Activated T-helper 9 cell treated with anti-CD3 and anti-CD28 coated beads, Interleukin-2, amount 50 U/mL, for 16 hours (primary cell): ENCODE measurements at regions not wholly inside any gene's neighbourhood (a gene's known extent, or its start where the extent isn't known, plus 50 kb on each side); places are given as distances from the start of the nearest gene placed in this dataset.
"Not testable (repeated sequence)": the region's sequence is repeated elsewhere in the genome, so short reads cannot be mapped to it uniquely, and the experiment has no call there.

Experiments
- DNase-seq: peaks from one replicate; pipeline ENCODE4 v3.0.0-alpha.2; 2020; ENCODE audit warnings: low read depth

DNA sequence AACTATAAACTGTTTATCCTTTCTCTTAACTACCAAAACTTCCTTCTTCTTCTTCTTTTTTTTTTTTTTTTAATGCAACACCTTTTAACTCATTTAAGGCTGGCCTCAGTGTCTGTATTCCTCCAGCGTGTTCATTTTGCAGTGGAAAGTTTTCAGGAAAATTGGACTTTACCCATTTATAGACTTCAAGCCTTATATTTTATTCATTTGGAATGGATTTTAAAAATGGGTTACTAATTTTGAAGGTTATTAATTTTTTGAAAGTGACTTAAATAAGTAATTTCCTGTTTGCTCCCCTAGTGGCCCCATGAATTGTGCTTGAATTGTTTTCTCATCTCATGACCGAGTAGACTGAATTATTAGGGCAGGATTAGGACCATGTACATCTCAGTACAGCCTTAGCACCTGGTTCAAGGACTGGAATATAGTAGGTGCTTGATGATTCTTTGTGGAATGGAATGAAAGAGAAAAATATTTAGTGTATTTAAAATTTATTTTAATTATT lies 282.7 kb downstream of the ANKRD50 start:
- no peak for DNase-seq

DNA sequence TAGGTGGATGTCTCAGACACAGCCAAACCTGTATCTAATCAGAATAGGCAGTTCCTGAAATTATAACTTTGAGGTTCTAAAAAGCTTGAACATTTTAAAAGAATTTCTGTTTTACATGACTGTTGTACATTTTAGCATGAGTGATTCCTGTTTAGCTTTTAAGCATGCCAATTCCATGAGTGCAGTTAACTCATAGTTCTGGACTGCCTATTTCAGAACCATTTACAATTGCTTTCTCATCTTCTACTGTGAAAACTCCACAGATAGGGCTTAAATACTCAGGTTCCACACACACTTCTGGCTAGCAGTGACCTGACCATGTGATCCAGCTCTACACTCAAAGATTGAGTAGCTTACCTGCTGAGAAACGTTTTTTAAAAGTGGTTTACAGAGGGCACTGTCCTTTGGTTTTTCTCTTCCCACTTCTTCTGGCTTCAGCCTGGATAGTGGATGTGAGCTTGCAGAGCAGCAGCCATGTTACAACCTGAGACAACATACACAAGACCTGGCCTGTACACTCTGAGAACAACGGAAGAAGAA lies 280.8 kb downstream of the ANKRD50 start:
- no peak for DNase-seq

DNA sequence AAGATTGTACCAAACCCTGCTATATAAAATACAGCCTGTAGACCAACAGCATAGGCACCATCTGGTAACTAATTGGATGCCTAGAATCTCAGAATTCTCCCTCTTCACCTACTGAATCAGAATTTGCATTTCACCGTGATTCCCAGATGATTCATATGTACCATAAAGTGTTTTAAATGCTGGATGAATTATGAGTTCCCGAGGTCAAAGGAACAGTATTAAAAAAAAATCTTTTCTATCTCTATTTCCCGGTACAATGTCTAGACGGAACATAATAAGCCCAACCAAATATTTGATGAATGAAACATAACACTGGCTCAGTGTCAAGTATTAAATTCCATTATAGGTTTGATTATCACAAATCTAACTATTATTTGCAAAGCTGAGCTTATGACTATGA lies 280.0 kb downstream of the ANKRD50 start:
- DNase-seq: no peak

DNA sequence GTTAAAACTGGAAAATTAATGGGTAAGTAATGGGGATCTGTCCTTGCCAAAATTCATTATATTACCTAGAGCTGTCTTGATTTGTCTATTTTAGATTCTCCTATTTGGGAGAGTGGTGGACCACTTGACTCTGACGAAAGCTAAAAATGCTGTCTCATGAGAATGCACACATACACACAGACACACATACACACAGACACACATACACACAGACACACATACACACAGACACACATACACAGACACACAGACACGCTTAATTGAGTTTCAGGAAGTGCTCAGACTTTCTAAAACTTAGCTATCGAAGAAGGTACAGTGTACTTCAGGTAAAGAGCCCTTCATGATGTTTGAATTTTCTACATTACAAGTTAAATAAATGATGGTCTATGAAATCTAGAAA lies 279.5 kb downstream of the ANKRD50 start:
- no peak for DNase-seq

DNA sequence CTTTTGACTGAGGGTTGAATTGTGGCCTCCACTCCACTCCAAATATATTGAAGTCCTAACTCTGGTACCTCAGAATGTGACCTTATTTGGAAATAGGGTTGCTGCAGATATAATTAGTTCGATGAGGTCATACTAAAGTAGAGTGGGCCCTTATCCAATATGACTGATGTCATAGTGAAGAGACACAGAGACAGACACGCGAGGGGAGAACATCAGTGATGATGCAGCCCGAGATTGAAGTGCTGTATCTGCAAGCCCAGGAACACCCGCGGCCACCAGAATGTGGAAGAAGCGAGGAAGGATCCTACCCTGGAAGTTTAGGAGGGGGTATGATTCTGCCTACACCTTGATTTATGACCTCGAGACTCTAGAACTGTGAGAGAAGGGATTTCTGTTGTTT lies 279.0 kb downstream of the ANKRD50 start:
- no peak for DNase-seq

DNA sequence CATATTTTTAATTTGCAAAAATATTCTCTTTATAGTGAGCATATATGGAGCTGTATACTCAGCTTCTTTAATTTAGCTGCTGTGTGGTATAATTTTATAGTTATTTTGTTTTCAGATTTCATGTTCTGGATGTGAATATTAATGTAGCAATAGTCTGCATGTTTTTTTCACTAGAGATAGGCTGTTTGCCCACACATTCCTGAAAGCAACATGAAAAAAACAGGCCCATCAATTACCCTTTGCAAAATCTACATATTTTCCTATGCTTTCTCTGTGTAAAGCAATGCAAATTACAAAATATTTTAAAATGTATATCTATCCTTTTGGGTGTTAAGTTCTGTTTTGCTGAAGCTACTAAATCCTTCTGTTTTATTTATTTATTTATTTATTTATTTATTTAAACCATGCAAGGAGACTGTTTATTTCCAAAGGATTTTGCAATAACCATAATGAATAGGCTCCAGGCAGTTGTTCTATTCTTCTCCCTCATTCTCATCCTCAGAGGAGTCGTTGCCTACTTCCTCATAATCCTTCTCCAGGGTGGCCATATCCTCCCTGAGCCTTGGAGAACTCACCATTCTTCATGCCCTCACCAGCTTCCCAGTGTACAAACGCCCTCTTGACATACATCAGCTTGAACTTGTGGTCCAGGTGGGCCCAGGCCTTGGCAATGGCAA lies 277.1 kb downstream of the ANKRD50 start:
- DNase-seq: no peak

DNA sequence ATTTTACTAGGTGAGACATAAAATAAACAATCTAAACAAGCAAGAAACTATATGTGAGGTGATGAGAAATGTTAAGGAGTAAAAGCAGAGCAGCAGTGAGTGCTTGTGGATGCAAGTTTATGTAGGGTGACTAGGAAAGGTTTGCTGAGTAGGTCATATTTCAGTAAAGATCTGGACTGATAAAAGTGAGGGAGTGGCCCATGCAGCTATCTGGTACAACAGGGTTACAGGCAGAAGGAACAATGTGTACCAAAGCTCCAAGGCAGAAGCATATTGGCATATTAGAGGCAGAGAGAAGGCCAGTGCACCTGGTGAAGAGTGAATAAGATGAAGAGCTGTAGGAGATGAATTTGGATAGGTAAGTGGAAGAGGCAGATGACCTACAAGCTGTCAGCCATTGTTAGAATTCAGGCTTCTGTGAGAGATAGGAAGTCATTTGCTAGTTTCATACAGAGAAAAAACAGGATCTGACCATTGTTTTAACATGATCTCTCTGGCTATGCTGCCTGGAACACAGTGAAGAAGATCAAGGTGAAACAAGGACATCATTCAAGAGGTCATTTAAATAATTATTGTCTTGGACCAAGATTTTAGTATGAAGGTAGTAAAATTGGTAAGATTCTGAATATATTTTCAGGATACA lies 274.6 kb downstream of the ANKRD50 start:
- no peak for DNase-seq

DNA sequence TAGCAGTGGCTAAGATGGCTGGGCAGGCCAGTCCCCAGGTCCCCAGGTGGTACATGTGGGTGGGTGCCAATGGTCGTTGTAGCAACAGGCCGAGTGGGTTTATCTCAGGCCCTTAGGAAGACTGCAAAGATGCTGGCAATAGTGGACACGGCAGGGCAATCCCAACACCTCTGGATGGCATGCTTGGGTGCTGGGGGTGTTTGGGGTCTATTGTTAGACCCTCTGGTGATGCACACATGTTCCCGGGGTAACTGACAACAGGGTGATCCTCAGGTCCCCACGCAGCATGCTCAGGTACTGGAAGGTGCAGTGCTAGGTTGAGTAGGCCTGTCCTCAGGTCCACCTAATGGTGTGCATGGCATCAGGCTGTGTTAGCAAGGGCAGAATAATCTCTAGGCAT lies 267.5 kb downstream of the ANKRD50 start:
- DNase-seq: no peak

DNA sequence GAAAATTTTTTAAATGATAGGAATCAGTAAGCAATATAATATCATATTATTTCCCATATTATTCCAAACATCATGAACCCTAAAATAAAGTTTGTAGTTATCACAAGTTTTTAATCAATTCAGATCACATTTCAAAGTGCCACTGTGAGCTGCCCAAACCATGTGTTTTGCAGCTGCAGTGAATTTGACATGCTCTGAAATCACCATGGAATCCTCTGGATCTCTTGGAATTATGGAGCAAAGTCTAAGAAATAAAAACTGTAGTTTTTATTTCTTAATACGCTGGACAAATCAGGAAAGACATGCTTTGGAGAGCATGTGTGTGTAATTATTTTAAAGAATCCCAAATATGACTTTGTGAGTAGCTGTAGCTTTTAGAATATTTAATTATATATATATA lies 262.7 kb downstream of the ANKRD50 start:
- DNase-seq: no peak

DNA sequence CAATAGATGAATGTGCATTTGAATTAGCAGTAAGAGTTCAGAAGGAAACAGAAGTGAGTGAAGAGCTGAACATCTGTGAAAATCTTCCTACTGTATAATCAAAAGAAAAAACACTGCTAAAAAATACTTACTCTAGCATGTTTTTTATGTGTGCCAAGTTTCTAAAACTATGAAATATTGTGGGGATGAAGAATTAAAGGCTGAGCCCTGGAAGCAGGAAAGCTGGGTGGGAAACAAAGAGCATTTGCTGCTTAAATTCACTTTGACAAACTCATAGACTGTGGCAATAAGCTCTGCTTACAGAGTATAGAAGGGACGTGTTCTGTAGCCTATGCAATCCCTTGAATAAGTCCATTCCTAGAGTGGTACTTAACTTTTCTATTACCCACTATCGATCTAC lies 261.7 kb downstream of the ANKRD50 start:
- DNase-seq: no peak

DNA sequence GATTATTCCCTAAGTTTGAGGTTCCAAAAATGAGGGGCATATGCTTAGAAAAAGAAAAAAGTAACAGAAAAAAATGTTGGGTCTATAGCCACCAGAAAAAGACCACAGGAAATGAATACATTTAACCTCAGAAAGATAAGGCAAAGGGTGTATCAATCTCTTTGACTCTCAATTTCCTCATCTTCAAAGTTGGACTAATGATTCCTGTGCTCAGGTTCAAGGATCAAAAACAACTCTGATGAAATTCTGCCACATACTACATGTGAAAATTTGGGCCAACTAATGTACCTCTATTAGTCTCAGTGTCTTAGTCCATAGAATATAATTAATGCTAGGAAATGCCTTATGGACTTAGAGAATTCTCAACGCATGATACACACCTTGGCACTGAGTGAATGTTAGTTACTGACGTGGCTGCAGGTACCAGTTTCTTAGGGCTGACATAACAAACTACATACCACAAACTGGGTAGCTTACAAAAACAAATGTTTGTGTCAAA lies 257.7 kb downstream of the ANKRD50 start:
- no peak for DNase-seq

DNA sequence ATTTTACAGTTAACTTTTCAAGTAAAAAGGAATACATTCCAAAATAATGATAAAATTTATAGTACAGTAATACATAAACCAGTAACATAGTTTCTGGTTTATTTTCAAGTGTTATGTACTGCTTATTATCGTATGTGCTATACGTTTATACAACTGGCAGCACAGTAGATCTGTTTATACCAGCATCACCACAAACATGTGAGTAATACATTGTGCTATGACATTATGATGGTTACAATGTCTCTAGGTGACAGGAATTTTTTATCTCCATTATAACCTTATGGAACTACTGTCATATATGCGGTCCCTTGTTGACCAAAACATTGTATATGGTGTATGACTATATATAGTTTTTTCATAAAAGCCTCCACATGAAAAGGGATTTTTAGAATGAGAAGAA lies 256.9 kb downstream of the ANKRD50 start:
- no peak for DNase-seq

DNA sequence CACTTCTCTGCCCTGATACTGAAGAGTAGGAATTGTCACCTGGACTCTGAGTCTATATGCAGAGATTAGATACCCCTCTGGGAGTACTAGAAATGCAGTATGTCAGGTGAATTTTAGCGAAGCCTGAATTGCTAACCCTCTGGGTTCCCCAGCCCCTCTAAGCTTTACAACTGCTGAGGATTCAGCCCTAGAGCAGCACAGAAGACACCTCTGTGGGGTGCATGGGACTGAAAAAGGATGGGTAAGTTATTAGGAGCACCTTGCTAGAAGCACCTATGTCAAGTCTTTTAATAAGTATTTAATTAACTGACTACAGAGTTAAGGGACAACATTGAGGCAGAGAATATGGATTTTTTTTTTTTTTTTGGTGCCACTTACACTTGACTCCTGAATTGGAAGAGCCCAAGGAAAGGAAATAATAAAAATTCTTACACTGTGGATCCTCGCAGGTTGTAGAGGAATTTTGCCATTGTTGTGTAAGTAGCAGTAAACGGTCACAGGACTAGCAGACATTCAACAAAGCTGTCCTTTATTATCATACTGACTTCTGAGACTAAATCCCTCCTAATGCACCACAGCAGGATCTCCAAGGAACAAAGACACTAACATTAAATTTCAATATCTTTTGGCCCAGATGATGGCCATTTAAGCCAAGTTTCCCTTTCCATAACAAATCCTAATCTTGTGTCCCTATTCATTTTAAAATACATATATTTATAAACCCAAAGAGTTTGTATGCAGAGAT lies 253.2 kb downstream of the ANKRD50 start:
- DNase-seq: no peak

DNA sequence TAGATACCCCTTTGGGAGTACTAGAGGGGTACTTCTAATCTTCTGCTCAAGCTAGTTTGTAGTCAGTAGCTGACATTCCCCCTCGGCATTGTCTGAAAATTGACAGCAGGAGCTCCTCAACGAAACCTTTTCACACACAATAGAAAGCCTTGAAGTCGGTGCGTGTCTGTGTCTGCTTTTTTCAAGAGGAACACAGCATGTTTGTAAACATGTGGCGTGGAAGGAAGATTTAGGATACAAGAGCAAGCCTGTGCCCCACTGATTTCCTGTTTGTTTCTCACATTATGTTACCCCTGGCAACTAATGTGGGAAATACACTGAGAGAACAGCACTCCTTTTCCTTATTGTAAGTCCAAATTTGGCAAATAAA lies 252.6 kb downstream of the ANKRD50 start:
- no peak for DNase-seq

DNA sequence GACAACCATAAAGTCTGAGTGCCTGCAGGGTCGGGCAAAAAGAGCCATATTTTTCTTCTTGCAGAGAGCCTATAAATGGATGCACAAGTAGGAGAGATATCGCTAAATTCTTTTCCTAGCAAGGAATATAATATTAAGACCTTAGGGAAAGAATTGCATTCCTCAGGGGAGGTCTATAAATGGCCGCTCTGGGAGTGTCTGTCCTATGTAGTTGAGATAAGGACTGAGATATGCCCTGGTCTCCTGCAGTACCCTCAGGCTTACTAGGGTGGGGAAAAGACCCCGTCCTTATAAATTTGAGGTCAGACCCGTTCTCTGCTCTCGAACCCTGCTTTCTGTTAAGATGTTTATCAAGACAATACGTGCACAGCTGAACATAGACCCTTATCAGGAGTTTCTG lies 250.9 kb downstream of the ANKRD50 start:
- DNase-seq: not testable (repeated sequence)

DNA sequence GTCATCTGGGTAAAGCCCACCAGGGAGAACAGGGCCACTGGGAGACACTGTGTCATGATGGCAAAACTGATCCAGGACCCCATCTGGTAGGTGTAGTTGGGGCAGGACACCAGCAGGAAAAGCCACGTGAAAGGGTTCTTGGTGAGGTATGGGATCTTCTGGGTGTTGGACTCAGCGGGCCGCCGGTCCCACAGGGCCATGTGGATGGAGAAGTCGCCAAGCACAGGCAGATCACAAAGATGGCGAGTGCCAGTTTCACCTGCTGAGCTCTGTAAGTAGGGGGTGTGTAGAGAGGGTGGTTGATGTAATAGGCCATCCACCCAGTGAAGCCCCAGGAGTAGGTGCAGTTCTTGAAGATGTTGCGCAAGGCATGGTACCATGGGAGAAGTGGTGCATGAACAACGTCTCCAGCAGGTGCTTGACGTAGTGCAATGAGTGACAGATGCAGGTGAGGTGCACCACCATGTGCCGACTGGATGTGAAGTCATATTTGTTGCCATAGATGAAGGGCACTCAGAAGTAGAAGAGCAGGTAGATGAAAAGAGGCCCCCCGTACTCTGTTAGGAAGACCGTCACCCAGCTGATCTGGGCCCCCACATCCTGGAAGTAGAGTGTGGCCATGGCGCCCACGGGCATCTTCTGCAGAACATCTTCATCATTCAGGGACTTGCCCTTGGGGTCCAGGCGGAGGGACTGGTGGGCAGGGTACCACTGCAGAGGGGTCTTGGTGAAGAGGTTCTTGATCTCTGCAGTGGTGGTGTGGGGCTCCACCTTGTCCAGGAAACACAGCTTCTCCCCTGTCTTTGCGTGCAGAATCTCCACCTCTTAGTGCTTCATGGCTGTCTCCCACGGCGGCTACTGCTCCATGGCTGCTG lies 249.3 kb downstream of the ANKRD50 start:
- no peak for DNase-seq

DNA sequence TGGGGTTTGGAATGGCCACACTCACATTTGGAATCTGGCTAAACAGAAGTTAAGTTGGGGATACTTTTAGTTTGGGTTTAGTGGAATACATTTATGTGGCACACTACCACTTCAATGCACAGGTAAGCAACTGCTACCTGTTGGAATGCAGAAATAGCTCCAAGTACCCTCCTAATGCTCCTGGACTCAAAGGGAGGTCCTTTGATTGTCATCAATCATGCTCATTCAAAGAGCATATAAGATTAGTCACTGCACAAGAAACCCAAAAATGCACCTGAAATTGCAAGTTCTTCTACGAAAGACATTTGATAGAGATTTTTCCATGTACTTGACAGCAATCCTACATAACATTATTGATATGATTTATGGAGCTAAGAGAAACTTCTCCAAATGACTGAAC lies 247.7 kb downstream of the ANKRD50 start:
- DNase-seq: no peak

DNA sequence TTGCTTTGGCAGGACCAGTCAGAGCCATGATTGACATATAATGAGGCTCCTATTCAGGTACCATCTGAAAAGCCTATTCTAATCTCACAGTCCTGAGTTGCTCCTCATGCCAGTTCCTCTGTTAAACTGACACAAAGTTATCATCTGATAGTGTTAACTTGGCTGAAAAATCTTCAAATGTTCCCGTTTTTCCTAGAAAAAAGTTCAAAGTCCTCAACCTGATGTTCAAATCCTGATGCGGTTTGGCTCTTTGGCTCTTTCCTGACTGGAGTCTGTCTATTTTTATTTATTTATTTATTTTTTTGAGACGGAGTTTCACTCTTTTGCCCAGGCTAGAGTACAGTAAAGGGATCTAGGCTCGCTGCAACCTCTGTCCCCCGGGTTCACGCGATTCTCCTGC lies 244.2 kb downstream of the ANKRD50 start:
- DNase-seq: no peak

DNA sequence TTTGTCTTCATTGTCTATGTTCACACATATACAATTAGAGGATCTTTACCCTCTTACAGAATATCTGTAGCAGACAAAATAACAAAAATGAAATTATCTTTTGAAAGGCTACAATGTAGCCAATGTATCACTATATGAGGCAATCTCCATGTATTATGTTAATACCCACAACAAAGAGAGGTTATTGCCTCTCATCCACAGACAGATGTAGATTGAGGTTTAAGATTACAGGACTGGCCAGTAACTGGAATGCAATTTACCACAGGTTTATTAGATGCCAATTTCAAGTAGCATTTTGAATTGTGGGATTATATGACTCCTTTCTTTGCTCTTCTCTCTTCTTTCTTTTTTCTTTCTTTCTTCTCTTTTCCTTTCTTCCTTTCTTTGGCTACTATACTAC lies 242.6 kb downstream of the ANKRD50 start:
- DNase-seq: no peak

DNA sequence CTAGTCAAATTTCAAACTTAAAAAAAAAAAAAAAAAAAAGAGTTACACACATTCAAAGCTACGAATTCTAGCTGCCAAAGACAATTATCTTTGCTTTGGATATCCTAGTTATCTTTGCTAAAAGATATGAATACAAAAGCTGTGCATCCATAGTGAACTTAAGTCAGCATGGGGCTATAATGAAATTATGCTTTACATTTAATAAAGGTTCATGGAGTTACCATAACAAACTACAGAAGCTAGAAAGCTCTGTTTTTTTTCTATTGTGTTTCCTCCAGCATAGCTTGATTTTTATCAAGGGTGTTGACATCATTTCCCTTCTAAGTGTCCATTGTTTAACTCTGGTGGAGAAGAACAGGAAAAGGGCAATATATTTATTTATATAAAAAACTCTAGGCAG lies 234.1 kb downstream of the ANKRD50 start:
- no peak for DNase-seq

DNA sequence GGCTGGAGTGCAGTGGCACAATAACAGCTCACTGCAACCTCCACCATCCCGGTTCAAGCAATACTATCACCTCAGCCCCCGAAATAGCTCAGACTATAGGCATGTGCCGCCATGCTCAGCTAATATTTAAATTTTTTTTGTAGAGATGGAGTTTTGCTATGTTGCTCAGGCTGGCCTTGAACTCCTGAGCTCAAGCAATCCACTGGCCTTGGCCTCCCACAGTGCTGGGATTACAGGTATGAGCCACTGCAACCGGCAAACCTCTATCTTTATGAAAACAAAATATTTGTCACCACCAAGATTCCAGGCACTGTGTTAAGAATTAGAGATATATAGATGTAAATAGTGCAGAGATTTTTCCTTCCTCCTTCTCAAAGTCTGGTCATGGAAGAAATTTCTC lies 232.5 kb downstream of the ANKRD50 start:
- no peak for DNase-seq

DNA sequence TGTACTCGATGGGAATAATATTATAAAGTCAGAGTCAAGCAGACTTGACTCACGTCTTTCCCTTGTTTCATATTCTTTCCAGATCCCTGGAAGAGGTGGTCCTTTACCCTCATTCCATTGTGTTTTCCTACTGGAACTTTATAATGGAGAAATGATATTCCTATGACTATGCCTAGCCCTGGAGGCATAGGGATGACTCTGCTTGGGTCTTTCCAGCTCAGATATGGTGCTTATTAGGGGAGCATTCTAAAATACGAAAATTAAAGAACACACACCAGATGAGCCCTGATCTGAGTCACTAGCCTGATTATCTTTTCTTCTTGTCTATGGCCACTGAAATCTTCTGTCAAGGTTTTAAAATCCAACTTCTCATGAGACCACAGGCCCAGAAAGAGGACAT lies 231.4 kb downstream of the ANKRD50 start:
- no peak for DNase-seq
